Gastroesophageal sphincter (tissue), 4 donors: ENCODE measurements at regions not wholly inside any gene's neighbourhood (a gene's known extent, or its start where the extent isn't known, plus 50 kb on each side); places are given as distances from the start of the nearest gene placed in this dataset.
"Not testable (repeated sequence)": the region's sequence is repeated elsewhere in the genome, so short reads cannot be mapped to it uniquely, and the experiment has no call there.

Experiments
- ATAC-seq: fragments of 150-250 bp; one replicate; pipeline ENCODE4 v1.9.1; 2016; ENCODE audit warnings: mild to moderate bottlenecking, moderate library complexity
- H3K27ac ChIP-seq, 4 donors: fragments of 200-600 bp; sonication (generic) in 3 of 4; 1 replicate in 3 of 4; 2 replicates in 1 of 4; pipeline ENCODE4 v1.5.1; 2016 to 2019
- H3K27me3 ChIP-seq: fragments of 200-600 bp; sonication (generic); one replicate; pipeline ENCODE4 v1.5.1; 2019
- H3K36me3 ChIP-seq, 2 donors: fragments of 200-600 bp; sonication (generic); one replicate each; pipeline ENCODE4 v1.5.1; 2019; ENCODE audit warnings: control low read depth in 1 of 2
- H3K4me1 ChIP-seq, 3 donors: fragments of 200-600 bp; sonication (generic); 1 replicate in 2 of 3; 2 replicates in 1 of 3; pipeline ENCODE4 v1.5.1; 2016 to 2019; ENCODE audit warnings: control low read depth in 2 of 3
- H3K4me3 ChIP-seq, 2 donors: fragments of 200-600 bp; sonication (generic); one replicate each; pipeline ENCODE4 v1.5.1; 2019; ENCODE audit warnings: mild to moderate bottlenecking in 1 of 2, moderate library complexity in 1 of 2
- H3K9me3 ChIP-seq, 3 donors: fragments of 200-600 bp; sonication (generic); one replicate each; pipeline ENCODE4 v1.5.1; 2017 to 2019; ENCODE audit warnings: control low read depth in 2 of 3
- EP300 ChIP-seq: sonication (generic); formaldehyde crosslinking; IDR thresholded peaks from one replicate; pipeline ENCODE4 v1.6.1; 2017; ENCODE audit warnings: antibody characterized with exemption, mild to moderate bottlenecking
- POLR2A ChIP-seq, 2 donors: fragments of 450-650 bp; IDR thresholded peaks; one replicate each; pipeline ENCODE4 v1.6.1; 2017; ENCODE audit warnings: antibody characterized with exemption in 2 of 2, mild to moderate bottlenecking in 2 of 2, moderate library complexity in 1 of 2
- POLR2AphosphoS5 ChIP-seq: sonication (generic); formaldehyde crosslinking; IDR thresholded peaks from one replicate; pipeline ENCODE4 v1.6.1; 2017; ENCODE audit warnings: antibody characterized with exemption
- WGBS, 2 donors: methylation state at CpG; one replicate each; pipeline ENCODE4 v1.1.5; 2018; ENCODE audit warnings: low coverage in 1 of 2; 5-methylcytosine and 5-hydroxymethylcytosine counted together
- TF ChIP-seq, protein P1 (sequence below), 4 experiments: fragments of 200-600 bp in 2 of 4; fragments of 450-650 bp in 2 of 4; sonication (generic) in 1 of 4; IDR thresholded peaks; one replicate each; pipeline ENCODE4 v1.5.1; 2017 to 2019; ENCODE audit warnings: antibody characterized with exemption in 4 of 4, mild to moderate bottlenecking in 2 of 4, moderate library complexity in 2 of 4

DNA sequence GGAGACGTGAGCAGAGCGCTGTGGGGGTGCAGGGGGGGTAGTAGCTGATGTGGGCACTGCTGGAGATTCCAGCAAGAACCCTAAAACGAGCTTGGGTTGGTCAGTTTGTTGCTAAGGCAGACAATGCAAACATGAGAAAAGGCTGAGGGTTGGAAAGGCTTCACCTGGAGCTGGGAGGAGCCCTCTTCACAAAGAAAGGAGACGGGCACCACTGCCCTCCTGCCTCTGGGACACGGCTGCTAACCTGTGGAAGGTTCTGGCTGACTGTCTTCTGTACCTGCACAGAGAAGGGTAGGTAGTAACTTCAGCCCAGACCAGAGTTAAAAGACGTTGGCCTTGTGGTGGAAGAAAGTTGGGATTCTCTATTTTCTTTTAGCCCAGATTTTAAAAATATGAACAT lies 108.7 kb downstream of the SUCLA2 start:
- no peaks in the 10 kb centered on the region for H3K4me1 ChIP-seq
- 88 to 90% methylated on average over 2 to 6 of the region's 6 CpGs for WGBS, 2 donors
- H3K4me3 ChIP-seq, result no peak overlapping the region
- no peaks in the 10 kb centered on the region for H3K27me3 ChIP-seq
- H3K36me3 ChIP-seq, result peaks cover 0 to 10% of the 10 kb centered on the region in 2 donors
- no peak for ATAC-seq
- TF ChIP-seq EP300, result no peak
- TF ChIP-seq POLR2AphosphoS5, result no peak
- TF ChIP-seq POLR2A (IDR thresholded peaks at IDR 0.05), result no peak
- TF ChIP-seq, protein P1, sequence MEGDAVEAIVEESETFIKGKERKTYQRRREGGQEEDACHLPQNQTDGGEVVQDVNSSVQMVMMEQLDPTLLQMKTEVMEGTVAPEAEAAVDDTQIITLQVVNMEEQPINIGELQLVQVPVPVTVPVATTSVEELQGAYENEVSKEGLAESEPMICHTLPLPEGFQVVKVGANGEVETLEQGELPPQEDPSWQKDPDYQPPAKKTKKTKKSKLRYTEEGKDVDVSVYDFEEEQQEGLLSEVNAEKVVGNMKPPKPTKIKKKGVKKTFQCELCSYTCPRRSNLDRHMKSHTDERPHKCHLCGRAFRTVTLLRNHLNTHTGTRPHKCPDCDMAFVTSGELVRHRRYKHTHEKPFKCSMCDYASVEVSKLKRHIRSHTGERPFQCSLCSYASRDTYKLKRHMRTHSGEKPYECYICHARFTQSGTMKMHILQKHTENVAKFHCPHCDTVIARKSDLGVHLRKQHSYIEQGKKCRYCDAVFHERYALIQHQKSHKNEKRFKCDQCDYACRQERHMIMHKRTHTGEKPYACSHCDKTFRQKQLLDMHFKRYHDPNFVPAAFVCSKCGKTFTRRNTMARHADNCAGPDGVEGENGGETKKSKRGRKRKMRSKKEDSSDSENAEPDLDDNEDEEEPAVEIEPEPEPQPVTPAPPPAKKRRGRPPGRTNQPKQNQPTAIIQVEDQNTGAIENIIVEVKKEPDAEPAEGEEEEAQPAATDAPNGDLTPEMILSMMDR (IDR thresholded peaks at IDR 0.05), result no peak
- no peak overlapping the region for H3K27ac ChIP-seq
- H3K9me3 ChIP-seq, result no peaks in the 10 kb centered on the region

DNA sequence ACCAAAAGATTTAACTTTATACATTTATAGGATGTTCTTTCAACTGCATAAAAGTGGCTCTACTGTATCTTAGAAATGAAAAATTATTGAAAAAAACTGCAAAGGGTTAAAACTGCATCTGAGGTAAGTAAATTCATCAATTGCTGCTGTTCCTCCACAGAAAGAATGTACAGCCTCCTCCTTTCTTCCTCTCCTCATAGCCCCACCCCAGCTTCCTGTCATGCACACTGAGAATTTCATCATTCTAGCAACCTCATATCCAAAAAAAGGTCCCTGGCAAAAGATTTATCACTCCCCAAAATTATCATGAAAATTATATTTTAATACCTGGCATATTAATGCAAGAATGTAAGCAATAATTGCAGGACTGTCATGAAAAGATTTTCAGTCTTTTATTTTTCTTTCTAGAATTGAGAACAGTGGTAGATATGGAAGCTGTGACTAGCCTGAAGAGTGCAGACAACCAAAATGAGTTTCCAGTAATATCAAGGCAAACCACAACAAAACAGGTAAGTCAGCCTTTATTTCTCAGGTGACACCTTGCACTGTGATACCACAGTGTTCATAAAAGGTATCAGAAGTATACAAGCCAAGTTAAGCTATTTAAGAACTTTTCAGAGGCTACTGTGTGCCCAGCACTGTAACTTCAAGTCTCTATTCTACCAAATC lies 110.8 kb downstream of the SUCLA2 start:
- Histone ChIP-seq H3K27ac (no peak overlapping the region), H3K36me3 (peaks cover 0 to 2% of the 10 kb centered on the region in 2 donors), H3K9me3 (no peaks in the 10 kb centered on the region), H3K27me3 (no peaks in the 10 kb centered on the region), H3K4me3 (no peak overlapping the region), H3K4me1 (no peaks in the 10 kb centered on the region)
- TF ChIP-seq EP300 (no peak), POLR2AphosphoS5 (no peak), POLR2A (IDR thresholded peaks at IDR 0.05) (no peak)
- TF ChIP-seq, protein P1 (IDR thresholded peaks at IDR 0.05), result no peak
- no peak for ATAC-seq

DNA sequence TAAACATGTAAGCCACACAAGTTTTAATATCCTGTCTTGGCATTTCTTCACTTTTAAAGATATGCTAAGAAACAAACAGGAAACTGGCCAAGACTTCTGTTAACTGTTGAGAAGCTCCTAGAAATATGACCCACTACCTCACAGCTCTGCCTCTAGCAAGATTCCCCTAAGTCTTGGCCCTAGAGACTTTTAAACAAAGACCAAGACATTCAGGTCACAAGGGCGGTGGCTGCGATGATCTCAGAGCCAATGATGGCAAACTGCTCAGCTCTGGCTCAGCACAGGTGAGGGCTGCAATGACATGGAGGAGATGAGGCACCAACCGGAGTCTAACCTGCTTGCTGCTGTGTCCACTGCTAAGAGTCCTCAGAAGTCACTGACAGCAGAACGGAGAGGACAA lies 114.8 kb downstream of the SUCLA2 start:
- Histone ChIP-seq H3K27me3 (no peaks in the 10 kb centered on the region), H3K4me1 (no peaks in the 10 kb centered on the region), H3K9me3 (no peaks in the 10 kb centered on the region), H3K27ac (no peak overlapping the region), H3K4me3 (no peak overlapping the region), H3K36me3 (no peaks in the 10 kb centered on the region)
- no peak for ATAC-seq
- TF ChIP-seq EP300 (no peak), POLR2A (IDR thresholded peaks at IDR 0.05) (no peak), POLR2AphosphoS5 (no peak)
- TF ChIP-seq, protein P1 (IDR thresholded peaks at IDR 0.05), result no peak
- 72% methylated on average over 2 of the region's 4 CpGs; no CpG with 5 or more reads in 1 of the 2 donors for WGBS, 2 donors

DNA sequence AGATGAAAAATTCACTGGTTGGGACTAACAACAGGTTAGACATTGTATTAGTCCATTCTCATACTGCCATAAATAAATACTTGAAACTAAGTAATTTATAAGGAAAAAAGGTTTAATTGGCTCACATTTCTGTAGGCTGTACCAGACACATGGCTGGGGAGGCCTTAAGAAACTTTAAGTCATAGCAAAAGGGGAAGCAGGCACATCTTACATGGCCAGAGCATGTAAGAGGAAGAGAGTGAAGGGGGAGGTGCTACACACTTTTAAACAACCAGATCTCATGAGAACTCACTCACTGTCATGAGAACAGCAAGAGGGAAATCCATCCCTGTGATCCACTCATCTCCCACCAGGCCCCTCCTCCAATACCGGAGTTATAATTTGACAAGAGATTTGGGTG lies 125.9 kb downstream of the SUCLA2 start:
- H3K4me3 ChIP-seq, result no peak overlapping the region
- H3K4me1 ChIP-seq, result no peaks in the 10 kb centered on the region
- peaks cover 0 to 20% (median 0%) of the 10 kb centered on the region in 3 donors for H3K9me3 ChIP-seq
- H3K27ac ChIP-seq, result no peak overlapping the region
- no peaks in the 10 kb centered on the region for H3K27me3 ChIP-seq
- ATAC-seq, result no peak
- WGBS, 2 donors, result 100% methylated on average over 1 of the region's 1 CpG; no CpG with 5 or more reads in 1 of the 2 donors
- H3K36me3 ChIP-seq, result no peaks in the 10 kb centered on the region
- TF ChIP-seq POLR2AphosphoS5, result no peak
- TF ChIP-seq, protein P1 (IDR thresholded peaks at IDR 0.05), result no peak
- no peak for TF ChIP-seq POLR2A (IDR thresholded peaks at IDR 0.05)
- TF ChIP-seq EP300, result no peak

DNA sequence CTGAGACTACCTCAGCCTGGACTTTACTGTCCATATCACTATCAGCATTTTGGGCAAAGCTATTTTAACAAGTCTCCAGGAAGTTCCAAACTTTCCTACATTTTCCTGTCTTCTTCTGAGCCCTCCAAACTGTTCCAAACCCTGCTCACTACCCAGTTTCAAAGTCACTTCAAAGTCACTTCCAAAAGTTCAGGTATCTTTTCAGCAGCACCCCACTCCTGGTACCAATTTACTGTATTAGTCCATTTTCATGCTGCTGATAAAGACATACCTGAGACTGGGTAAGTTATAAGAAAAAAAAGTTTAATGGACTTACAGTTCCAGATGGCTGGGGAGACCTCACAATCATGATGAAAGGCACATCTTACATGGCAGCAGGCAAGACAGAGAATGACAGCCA lies 127.1 kb downstream of the SUCLA2 start:
- ATAC-seq, H3K27me3 ChIP-seq, H3K4me1 ChIP-seq, H3K27ac ChIP-seq, H3K36me3 ChIP-seq, H3K4me3 ChIP-seq: not testable (repeated sequence)
- peaks cover 0 to 20% (median 0%) of the 10 kb centered on the region in 3 donors for H3K9me3 ChIP-seq

DNA sequence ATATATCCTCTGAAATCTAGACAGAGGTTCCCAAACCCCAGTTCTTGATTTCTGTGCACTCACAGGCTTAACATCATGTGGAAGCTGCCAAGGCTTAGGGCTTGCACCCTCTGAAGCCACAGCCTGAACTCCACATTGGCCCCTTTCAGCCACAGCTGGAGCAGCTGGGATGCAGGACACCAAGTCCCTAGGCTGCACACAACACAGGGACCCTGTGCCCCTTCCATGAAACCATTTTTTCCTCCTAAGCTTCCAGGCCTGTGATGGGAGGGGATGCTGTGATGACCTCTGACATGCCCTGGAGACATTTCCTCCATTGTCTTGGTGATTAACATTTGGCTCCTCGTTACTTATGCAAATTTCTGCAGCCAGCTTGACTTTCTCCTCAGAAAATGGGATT lies 127.8 kb downstream of the SUCLA2 start:
- not testable (repeated sequence) for ATAC-seq, H3K27me3 ChIP-seq, H3K4me3 ChIP-seq, H3K36me3 ChIP-seq, H3K27ac ChIP-seq, H3K4me1 ChIP-seq
- peaks cover 0 to 20% (median 0%) of the 10 kb centered on the region in 3 donors for H3K9me3 ChIP-seq
- WGBS, 2 donors, result 50 to 86% methylated on average over 1 of the region's 1 CpG
